ENCODE measurements at regions not wholly inside any gene's neighbourhood (a gene's known extent, or its start where the extent isn't known, plus 50 kb on each side); places are given as distances from the start of the nearest gene placed in this dataset.

- H3K4me3 Mint-ChIP-seq, result no peak overlapping the region
- no peak overlapping the region for H2AK5ac ChIP-seq (ENCODE audit: insufficient read length, low read length)
- no CpG with 5 or more reads among the region's 3 CpGs for WGBS (ENCODE audit: extremely low coverage, insufficient read length, low lambda C conversion rate)
These were observed 389.6 kb upstream of the USP24 start for GRCh38 chr1:55604749-55605148.

More at GRCh38 chr1:55604749-55605148, 389.6 kb upstream of the USP24 start:
- H2BK5ac ChIP-seq (ENCODE audit: insufficient read length, low read length), result no peak overlapping the region
- no peak overlapping the region for H3K27ac ChIP-seq (ENCODE audit: insufficient read length, low read depth, low read length)
- no peak overlapping the region for H3K9ac ChIP-seq (ENCODE audit: extremely low read depth, insufficient read length, low read length)
- no peaks in the 10 kb centered on the region for H3K27me3 ChIP-seq (ENCODE audit: insufficient read depth, low read length)
- peaks cover 2 to 5% of the 10 kb centered on the region in 2 experiments; a peak in 3 of 4 replicates for H3K4me1 Mint-ChIP-seq
- H4K20me1 ChIP-seq (ENCODE audit: control insufficient read depth, insufficient read depth, insufficient read length), result no peaks in the 10 kb centered on the region
- H3K79me2 ChIP-seq (ENCODE audit: insufficient read depth, low read length), result no peaks in the 10 kb centered on the region
- no peak overlapping the region for H2BK20ac ChIP-seq (ENCODE audit: low read depth, low read length, poor library complexity, severe bottlenecking)
- no peak overlapping the region for H3T11ph ChIP-seq (ENCODE audit: low read length)
- H4K5ac ChIP-seq (ENCODE audit: insufficient read length, low read depth, low read length), result no peak overlapping the region
- H3K14ac ChIP-seq (ENCODE audit: insufficient read depth, low read length), result no peak overlapping the region
- no peak overlapping the region for H4K91ac ChIP-seq (ENCODE audit: insufficient read length, low read depth, low read length)
- no peaks in the 10 kb centered on the region for H3K79me1 ChIP-seq (ENCODE audit: insufficient read depth, low read depth, low read length, poor library complexity, severe bottlenecking)
- no peaks in the 10 kb centered on the region for H3K4me1 ChIP-seq (ENCODE audit: insufficient read depth, low read length)
- no peaks in the 10 kb centered on the region for H3K27me3 Mint-ChIP-seq (ENCODE audit: low read depth)
- no peak overlapping the region for H2BK15ac ChIP-seq (ENCODE audit: low read depth, low read length)
- H3K9me3 ChIP-seq (ENCODE audit: control insufficient read depth, low read depth, low read length), result peaks cover 6% of the 10 kb centered on the region
- H3K36me3 Mint-ChIP-seq (ENCODE audit: insufficient read depth in 1 of 3, low read depth in 3 of 3), result peaks cover 7 to 21% (median 12%) of the 10 kb centered on the region in 3 experiments; a peak in 6 of 7 replicates
- no peak for TF ChIP-seq CTCF (conservative IDR thresholded peaks at IDR 0.05)
- H3K23me2 ChIP-seq (ENCODE audit: insufficient read length, low read depth, low read length, poor library complexity, severe bottlenecking), result no peaks in the 10 kb centered on the region
- no peak overlapping the region for H2BK12ac ChIP-seq (ENCODE audit: insufficient read length, low read depth, low read length)
- peaks cover 24% of the 10 kb centered on the region in 2 experiments for H3K9me3 Mint-ChIP-seq
- no peak overlapping the region for H3K4me2 ChIP-seq (ENCODE audit: insufficient read depth, insufficient read length, low read length)
- no peak overlapping the region for H3K23ac ChIP-seq (ENCODE audit: insufficient read length, low read depth, low read length)
- H3K4ac ChIP-seq (ENCODE audit: low read depth, low read length), result no peak overlapping the region
- no peak overlapping the region for H2BK120ac ChIP-seq (ENCODE audit: low read depth, low read length, poor library complexity, severe bottlenecking)
- H4K8ac ChIP-seq (replicated peaks; ENCODE audit: insufficient read length, low read depth, low read length), result no peak overlapping the region
- H3K18ac ChIP-seq (ENCODE audit: insufficient read length, low read depth, low read length), result no peak overlapping the region
- no peak overlapping the region for H2AFZ ChIP-seq (ENCODE audit: low read length)
- no peak overlapping the region for H3K56ac ChIP-seq (ENCODE audit: insufficient read length, low read depth, low read length)
- no peak for DNase-seq
- H3K27ac Mint-ChIP-seq, result no peak overlapping the region

All from H9 (cell line).